HL-60/S4 (cell line): ENCODE measurements at regions not wholly inside any gene's neighbourhood (a gene's known extent, or its start where the extent isn't known, plus 50 kb on each side); places are given as distances from the start of the nearest gene placed in this dataset.

Experiments used
- in situ Hi-C: fragments of 300-500 bp; cut with MboI; formaldehyde crosslinking; loops from 2 replicates; pipeline ENCODE4 v1.14.3; 2022; ENCODE audit warnings: low sequenced_read_pairs

- in situ Hi-C loops = no loop called here
These were observed 259.1 kb downstream of the TDRD15 start for GRCh38 chr2:21382701-21383520.

DNA sequence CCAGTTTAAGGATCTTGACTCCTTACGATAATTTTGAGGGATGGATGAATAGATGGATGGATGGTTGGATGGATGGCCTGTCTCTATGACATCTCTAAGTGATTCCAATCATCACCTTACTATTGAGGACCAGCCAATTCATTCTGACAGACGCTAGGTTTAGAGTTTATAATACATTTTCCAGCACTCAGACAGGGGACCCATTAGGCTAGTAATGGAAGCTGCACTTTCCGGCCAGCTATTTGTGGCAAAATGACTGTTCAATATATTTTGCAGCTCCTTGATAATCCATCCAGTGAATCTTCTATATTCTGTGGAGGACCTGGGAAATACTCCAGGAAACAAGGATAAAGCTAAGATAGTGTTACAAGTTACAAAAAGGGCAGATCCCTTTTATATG, 262.9 kb downstream of the TDRD15 start:
- in situ Hi-C loops = no loop called here

DNA sequence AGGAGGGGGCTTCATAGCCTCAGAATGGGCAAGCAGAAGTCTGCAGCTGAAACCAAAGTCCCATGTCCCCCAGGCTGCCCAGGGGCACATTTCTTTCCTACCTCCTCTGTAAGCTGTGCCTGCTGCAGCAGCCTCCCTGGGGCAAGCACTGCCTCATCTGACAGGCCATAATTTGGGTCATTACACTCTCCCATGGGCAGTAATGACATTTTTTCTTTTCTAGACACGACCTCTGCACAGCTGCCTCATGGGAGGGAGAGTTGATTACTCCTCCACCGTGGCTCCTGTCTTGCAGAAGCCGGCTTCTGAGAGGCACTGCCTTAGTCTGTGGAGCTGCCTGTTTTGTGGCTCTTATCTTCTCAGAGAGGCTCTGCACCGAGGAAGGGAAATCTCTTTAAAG, 268.9 kb downstream of the TDRD15 start:
- in situ Hi-C loops = no loop called here

DNA sequence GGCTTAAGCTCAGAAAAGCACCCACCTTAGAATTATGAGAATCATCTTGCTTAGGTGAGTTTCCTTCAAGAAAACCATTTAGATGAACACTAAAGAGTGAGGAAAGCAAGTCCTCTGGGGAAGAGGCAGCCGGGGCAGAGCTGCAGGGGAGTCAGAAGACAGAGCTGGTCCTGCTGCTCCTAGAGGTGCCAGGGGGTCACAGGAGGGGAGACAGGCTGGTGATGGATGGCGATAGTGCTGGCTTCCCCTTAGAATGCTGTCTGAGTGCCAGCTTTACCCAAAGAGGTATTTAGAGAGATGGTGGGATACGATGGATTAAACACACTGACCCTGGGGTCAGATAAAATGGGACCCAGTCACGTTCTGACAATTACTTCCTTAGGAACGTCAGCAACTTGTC, 269.4 kb downstream of the TDRD15 start:
- in situ Hi-C loops = no loop called here

- in situ Hi-C loops = no loop called here
These were observed 271.6 kb downstream of the TDRD15 start for GRCh38 chr2:21395366-21395765.

GRCh38 chr2:21396252-21396651, 272.5 kb downstream of the TDRD15 start:
- in situ Hi-C loops = no loop called here

DNA sequence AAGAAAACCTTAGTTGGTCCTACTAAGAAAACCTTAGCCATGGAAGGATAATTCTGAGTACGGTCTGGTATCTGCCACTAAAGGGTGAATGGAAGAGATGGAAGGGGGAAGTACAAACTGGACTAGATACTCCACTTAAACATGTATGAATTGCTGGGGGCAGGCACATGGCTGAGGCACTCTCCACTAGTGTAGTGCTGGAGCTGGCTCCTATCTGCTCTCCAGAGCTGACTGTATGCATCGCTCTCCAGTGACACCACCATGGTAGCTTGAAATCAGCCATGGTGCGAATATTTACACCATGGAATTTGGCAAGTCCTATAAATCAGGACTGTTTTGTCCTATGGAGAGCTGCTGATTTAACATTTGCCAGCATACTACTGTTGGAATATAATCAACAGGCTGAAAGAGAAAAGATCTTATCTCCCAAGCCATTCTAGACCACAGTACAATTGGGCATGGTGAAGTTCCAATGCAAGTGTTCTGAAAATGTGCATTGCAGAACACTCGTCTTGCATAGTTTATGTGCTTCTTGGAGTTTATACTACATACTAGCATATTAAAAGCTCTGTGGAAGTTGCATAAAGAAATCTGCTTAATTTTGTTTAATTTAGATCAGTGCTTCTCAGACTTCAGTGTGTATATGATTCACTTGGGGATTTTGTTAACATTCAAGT, 277.4 kb downstream of the TDRD15 start:
- in situ Hi-C loops = no loop called here

DNA sequence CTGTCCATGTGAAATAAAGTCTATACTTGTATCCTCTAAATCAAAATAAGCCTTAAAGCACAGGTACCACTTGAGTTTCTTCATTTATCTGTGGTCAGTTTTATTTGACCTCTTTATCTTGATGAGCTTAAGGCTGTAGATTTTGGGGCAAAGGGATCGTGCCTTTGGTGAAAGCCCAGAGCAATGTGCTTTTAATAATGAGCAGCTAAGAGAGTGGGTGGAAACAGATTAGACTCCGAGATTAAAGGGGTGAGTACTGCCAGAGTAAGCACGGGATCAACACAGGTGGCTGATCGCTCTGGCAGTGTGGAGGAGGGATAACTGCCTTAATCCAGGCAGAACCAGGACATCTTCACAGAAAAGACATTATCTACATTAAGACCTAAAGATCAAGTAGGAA, 280.4 kb downstream of the TDRD15 start:
- in situ Hi-C loops = no loop called here

DNA sequence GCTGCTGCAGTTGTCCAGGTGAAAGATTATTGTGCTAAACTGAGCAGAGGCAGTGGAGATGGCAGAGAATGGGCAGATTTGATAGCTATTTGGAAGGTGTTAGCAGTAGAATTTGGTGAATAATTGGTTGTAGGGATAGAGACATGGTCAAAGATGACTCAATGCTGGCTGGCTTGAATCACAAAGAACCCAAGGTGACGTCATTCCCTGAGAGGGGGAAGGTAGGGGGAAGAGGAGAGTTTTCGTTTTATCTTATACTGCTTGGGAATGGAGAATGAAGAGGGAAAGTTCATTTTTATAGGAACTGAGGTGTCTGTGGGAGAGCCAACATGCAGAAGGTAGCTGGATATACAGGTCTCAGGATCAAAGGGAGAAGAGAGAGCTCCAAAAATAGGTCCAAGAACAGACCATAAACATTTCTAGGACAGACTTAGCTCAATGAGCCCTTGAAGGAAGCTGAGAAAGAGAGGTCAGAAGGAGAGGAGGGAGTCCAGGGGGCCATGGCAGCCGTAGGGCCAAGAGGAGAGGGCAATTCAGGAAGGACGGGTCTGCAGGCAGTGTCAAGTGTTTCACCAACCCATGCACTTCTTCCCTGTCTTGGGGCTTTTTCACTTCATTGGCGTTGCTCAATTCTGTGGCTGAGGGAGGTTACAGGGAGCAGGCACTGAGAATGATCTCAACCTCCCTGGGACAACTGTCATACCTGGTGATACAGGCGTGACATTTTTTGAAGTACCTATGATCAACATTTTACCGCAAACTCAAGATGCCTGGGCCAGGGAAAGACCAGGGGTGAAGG, 281.3 kb downstream of the TDRD15 start:
- in situ Hi-C loops = no loop called here

GRCh38 chr2:21406386-21406785, 282.6 kb downstream of the TDRD15 start:
- in situ Hi-C loops = no loop called here

DNA sequence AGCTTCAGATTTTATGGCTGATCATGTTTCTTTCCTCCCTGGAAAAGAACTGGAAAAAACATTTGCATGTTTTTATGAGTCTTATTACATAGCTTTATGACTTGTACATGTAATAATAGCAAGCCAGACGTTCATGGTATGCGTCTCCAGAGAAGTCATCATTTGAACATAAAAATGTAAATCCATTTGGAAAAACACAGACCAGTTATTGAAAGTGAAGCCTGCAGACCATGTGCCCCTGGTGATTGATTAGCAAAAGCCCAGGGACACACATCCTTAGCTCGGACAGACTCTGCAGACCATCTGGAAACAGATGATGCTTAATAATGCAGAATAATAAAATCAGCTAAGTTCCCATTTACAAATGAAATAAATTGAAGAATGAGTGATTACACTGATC, 283.1 kb downstream of the TDRD15 start:
- in situ Hi-C loops = no loop called here

- in situ Hi-C loops = no loop called here
These were observed 284.1 kb downstream of the TDRD15 start for GRCh38 chr2:21407851-21408250.

- in situ Hi-C loops = no loop called here
These were observed 288.0 kb downstream of the TDRD15 start for GRCh38 chr2:21411741-21412140.

DNA sequence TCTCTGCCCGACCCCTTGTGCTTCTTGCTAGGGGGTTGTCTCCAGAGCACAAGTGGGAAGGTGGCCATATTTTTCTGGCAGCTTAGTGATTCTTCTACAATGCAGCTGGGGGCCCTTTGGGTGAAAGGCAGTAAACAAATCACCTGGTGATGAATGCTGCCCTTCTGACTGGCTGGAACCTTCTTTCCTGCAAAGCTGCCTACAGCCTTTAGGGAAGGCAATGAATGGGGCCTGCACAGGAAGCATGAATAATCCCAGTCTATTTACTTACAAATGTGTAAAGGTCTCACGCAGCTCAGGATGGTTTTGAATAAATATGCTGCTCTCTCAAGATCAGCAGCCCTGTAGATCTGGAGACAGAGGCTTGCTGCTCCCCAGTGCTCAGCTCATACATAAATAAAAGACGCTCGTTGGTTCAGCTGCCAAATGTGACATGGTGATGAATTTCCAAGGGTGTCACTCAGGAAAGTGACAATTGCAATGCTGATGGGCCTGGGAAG, 289.2 kb downstream of the TDRD15 start:
- in situ Hi-C loops = no loop called here

DNA sequence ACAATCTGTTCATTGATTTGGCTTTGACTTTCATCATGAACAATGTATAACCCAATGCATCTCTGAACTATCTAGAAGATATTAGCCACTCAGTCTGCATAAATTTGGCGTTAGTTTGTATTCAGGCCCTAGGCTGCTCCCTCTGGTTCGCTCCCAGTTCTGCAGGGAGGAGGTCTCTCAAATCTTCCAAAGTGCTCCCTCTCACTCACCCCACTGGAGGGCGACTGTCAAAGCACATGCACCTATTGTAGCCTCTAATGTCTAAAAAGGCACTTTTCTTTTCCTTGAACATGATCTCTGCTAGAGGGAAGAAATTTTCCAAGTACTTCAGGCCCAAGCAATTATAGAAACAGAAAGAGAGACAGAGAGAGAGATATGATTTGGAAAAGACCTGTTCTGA, 291.5 kb downstream of the TDRD15 start:
- in situ Hi-C loops = no loop called here

GRCh38 chr2:21416226-21416625, 292.5 kb downstream of the TDRD15 start:
- in situ Hi-C loops = no loop called here

GRCh38 chr2:21418456-21418855, 294.7 kb downstream of the TDRD15 start:
- in situ Hi-C loops = no loop called here

DNA sequence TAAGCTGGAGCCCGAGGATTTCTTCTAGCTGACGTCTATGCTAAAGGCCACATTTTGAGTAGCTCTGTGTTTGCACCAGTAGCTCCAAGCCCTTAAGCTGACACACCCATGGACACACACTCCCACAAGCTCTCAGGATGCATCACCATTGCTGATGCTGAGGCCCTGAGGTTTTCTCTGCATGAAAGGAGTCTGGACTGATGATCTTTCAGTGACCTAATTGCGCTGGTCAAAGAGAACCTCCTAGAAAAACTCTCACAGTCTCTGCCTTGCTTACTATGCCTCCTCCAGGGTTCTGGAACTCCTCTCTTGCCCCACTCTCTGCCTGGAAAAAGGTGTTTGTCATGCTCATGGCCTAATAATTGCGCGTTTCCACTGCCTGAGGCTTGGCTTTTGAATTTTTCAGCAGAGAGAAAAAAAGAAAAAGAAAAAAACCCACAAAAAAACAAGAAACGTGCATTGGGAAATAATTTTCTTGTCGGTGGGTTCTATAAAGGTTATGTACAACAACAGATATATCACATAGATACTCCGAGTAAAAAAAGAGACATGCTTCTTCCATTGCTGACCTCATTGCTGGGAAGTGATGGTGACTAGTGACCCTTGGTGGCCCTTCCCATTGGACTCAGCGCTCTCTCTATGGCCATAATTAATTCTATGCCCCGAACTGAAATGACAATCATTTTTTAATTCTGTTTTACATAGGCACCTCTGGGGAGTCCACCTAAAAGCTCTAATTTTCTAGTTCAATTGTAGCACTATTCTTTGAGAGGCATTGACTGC, 297.0 kb downstream of the TDRD15 start:
- in situ Hi-C loops = no loop called here

- in situ Hi-C loops = no loop called here
These were observed 298.3 kb downstream of the TDRD15 start for GRCh38 chr2:21422050-21422449.

DNA sequence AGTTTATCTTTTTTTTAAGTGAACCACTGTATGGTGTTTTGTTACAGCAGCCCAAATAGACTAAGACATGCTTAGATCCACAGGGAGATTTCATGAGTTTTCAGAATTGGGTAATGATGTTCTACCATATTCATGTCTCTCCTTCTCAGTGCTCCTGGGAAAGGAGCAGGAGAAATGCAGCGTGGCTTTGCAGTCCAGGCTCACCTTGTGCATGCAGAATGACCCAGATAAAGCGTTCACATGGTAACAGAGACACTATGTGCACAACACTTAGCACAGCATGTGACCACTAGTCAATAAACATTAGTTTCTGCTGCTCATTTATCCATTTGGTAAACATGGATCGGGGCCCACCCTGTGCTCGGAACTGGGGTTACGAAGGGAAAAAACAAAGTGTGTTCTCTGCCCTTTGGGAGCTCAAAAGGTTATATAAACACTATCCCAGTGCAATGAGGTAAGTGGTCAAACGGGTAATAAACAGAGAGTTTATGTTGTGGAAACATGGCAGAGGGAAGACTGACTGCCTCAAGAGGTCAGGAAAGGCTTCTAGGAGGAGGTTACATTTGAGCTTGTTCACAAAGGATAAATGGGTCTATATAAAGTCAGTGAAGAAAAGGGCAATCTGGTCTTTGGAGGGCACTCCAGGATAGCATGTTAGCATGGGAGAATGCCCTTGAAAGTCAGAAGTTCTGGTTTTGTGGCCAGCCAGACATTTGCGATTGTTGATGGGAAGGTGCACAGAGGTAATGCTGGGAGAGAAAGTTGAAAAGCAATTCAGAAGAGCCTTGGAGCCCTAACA, 299.2 kb downstream of the TDRD15 start:
- in situ Hi-C loops = no loop called here
